SU-DHL-6 (cell line): ENCODE measurements at regions not wholly inside any gene's neighbourhood (a gene's known extent, or its start where the extent isn't known, plus 50 kb on each side); places are given as distances from the start of the nearest gene placed in this dataset.

ENCODE experiments used
- H2AFZ ChIP-seq: fragments of 200-600 bp; sonication (generic); 2 replicates; pipeline ENCODE4 v1.6.1; 2014; ENCODE audit warnings: low read depth, mild to moderate bottlenecking, moderate library complexity, mixed read lengths, antibody characterized with exemption, low read length; ENCODE audit not compliant: severe bottlenecking
- H3F3A ChIP-seq: fragments of 200-600 bp; shearing (Covaris generic); 2 replicates; pipeline ENCODE4 v1.6.0; 2016; ENCODE audit warnings: antibody characterized with exemption, mild to moderate bottlenecking; ENCODE audit not compliant: insufficient read depth
- H3K27ac ChIP-seq: fragments of 200-600 bp; sonication (generic); 2 replicates; pipeline ENCODE4 v1.5.1; 2016; ENCODE audit warnings: low read depth, mild to moderate bottlenecking, low read length, moderate library complexity, mixed read lengths
- H3K27me3 ChIP-seq: fragments of 200-600 bp; sonication (generic), shearing (Covaris generic); 2 replicates; pipeline ENCODE4 v1.6.0; 2014; ENCODE audit warnings: mild to moderate bottlenecking, low read length
- H3K36me3 ChIP-seq: fragments of 200-600 bp; sonication (generic); 2 replicates; pipeline ENCODE4 v1.6.1; 2014; ENCODE audit warnings: mild to moderate bottlenecking, low read length, mixed read lengths
- H3K4me2 ChIP-seq: fragments of 300-600, 200-600 bp; shearing (Covaris generic), sonication (generic); 2 replicates; pipeline ENCODE4 v1.6.0; 2014; ENCODE audit warnings: low read length, low read depth, mild to moderate bottlenecking; ENCODE audit not compliant: poor library complexity, severe bottlenecking
- H3K4me3 ChIP-seq: fragments of 200-600 bp; sonication (generic); 2 replicates; pipeline ENCODE4 v1.5.1; 2014; ENCODE audit warnings: antibody characterized with exemption, low read length, mild to moderate bottlenecking, mixed read lengths; ENCODE audit not compliant: insufficient read depth, poor library complexity, severe bottlenecking
- H3K79me2 ChIP-seq: fragments of 200-600 bp; sonication (generic); 2 replicates; pipeline ENCODE4 v1.6.1; 2014; ENCODE audit warnings: mild to moderate bottlenecking, low read length, moderate library complexity; ENCODE audit not compliant: insufficient read depth
- H3K9ac ChIP-seq: fragments of 200-600 bp; sonication (generic); 2 replicates; pipeline ENCODE4 v1.7.0; 2014; ENCODE audit warnings: mild to moderate bottlenecking, low read length
- H3K9me2 ChIP-seq: fragments of 200-600 bp; sonication (generic); replicated peaks from 2 replicates; pipeline ENCODE4 v1.6.1; 2014; ENCODE audit warnings: low read length; ENCODE audit not compliant: insufficient read depth
- H3K9me3 ChIP-seq: fragments of 200-600 bp; sonication (generic); 2 replicates; pipeline ENCODE4 v1.6.1; 2014; ENCODE audit warnings: low read length, mixed read lengths; ENCODE audit not compliant: insufficient read depth
- H4K20me1 ChIP-seq: fragments of 200-600 bp; sonication (generic); 2 replicates; pipeline ENCODE4 v1.6.1; 2014; ENCODE audit warnings: low read depth, mild to moderate bottlenecking, antibody characterized with exemption, low read length, moderate library complexity, mixed read lengths
- CTCF ChIP-seq: fragments of 200-600 bp; sonication (generic); IDR thresholded peaks from one replicate; pipeline ENCODE4 v1.5.1; 2017; ENCODE audit warnings: antibody characterized with exemption, mild to moderate bottlenecking, low read length, moderate library complexity; ENCODE audit not compliant: insufficient read depth, poor library complexity, severe bottlenecking
- EZH2phosphoT487 ChIP-seq: fragments of 200-600 bp; sonication (generic), shearing (Covaris generic); conservative IDR thresholded peaks from 2 replicates; pipeline ENCODE4 v1.6.1; 2018; ENCODE audit warnings: mild to moderate bottlenecking, antibody characterized with exemption, low read length, moderate library complexity, mixed read lengths

GRCh38 chr14:47949006-47949405 lies 273.6 kb upstream of the MDGA2 start:
- H3K9ac ChIP-seq, result no peak overlapping the region
- no peak overlapping the region for H3K4me2 ChIP-seq
- peak overlapping the region; percentile 18 for H2AFZ ChIP-seq
- no peaks in the 10 kb centered on the region for H3K36me3 ChIP-seq
- H3K9me3 ChIP-seq, result no peaks in the 10 kb centered on the region
- no peak overlapping the region for H3K4me3 ChIP-seq
- H3K79me2 ChIP-seq, result no peaks in the 10 kb centered on the region
- H4K20me1 ChIP-seq, result no peaks in the 10 kb centered on the region
- no peaks in the 10 kb centered on the region for H3K9me2 ChIP-seq
- H3K27me3 ChIP-seq, result no peaks in the 10 kb centered on the region
- TF ChIP-seq CTCF (no peak), EZH2phosphoT487 (no peak)
- H3F3A ChIP-seq, result no peaks in the 10 kb centered on the region
- no peak overlapping the region for H3K27ac ChIP-seq

GRCh38 chr14:47935332-47935731 lies 259.9 kb upstream of the MDGA2 start:
- H3K4me2 ChIP-seq, result peak overlapping the region; percentile 45
- peaks cover 21% of the 10 kb centered on the region; the same call in 1 of the 2 replicates for H3F3A ChIP-seq
- H3K27ac ChIP-seq, result peak overlapping the region; percentile 12
- H3K36me3 ChIP-seq, result no peaks in the 10 kb centered on the region
- no peaks in the 10 kb centered on the region for H3K9me2 ChIP-seq
- H3K79me2 ChIP-seq, result no peaks in the 10 kb centered on the region
- H4K20me1 ChIP-seq, result no peaks in the 10 kb centered on the region
- no peak for TF ChIP-seq EZH2phosphoT487
- no peak for TF ChIP-seq CTCF
- peak overlapping the region; percentile 10 for H3K4me3 ChIP-seq
- no peak overlapping the region for H3K9ac ChIP-seq
- H2AFZ ChIP-seq, result no peak overlapping the region
- no peaks in the 10 kb centered on the region for H3K9me3 ChIP-seq
- no peaks in the 10 kb centered on the region for H3K27me3 ChIP-seq

GRCh38 chr14:47929334-47929733 lies 253.9 kb upstream of the MDGA2 start:
- Histone ChIP-seq H3K36me3 (peaks cover 9% of the 10 kb centered on the region; the same call in 1 of the 2 replicates), H2AFZ (peak overlapping the region; percentile 52), H3K4me2 (peak overlapping the region; percentile 76), H3K79me2 (no peaks in the 10 kb centered on the region), H3K9me3 (no peaks in the 10 kb centered on the region; the same call in 1 of the 2 replicates), H4K20me1 (no peaks in the 10 kb centered on the region), H3K27ac (peak overlapping the region; percentile 82), H3K27me3 (no peaks in the 10 kb centered on the region), H3F3A (peaks cover 21% of the 10 kb centered on the region; the same call in 1 of the 2 replicates), H3K9me2 (no peaks in the 10 kb centered on the region), H3K9ac (peak overlapping the region; percentile 25; the same call in 1 of the 2 replicates), H3K4me3 (peak overlapping the region; percentile 46)
- TF ChIP-seq EZH2phosphoT487, result no peak

GRCh38 chr14:47921133-47921532 lies 245.7 kb upstream of the MDGA2 start:
- TF ChIP-seq CTCF, result no peak
- TF ChIP-seq EZH2phosphoT487, result no peak
- Histone ChIP-seq H3F3A (no peaks in the 10 kb centered on the region), H3K9me3 (no peaks in the 10 kb centered on the region), H3K9ac (no peak overlapping the region), H3K9me2 (no peaks in the 10 kb centered on the region), H4K20me1 (no peaks in the 10 kb centered on the region), H3K27ac (no peak overlapping the region), H3K27me3 (no peaks in the 10 kb centered on the region), H2AFZ (peak overlapping the region; percentile 22), H3K4me3 (no peak overlapping the region), H3K36me3 (no peaks in the 10 kb centered on the region), H3K4me2 (no peak overlapping the region), H3K79me2 (no peaks in the 10 kb centered on the region)
